Testis (tissue), 2 donors: ENCODE measurements at regions not wholly inside any gene's neighbourhood (a gene's known extent, or its start where the extent isn't known, plus 50 kb on each side); places are given as distances from the start of the nearest gene placed in this dataset.

ENCODE experiments used
- DNase-seq: peaks from one replicate; pipeline ENCODE4 v3.0.0-alpha.2; 2019
- H3K27ac ChIP-seq, 2 donors: fragments of 200-600 bp; sonication (generic); one replicate each; pipeline ENCODE4 v1.5.1; 2019
- H3K27me3 ChIP-seq: fragments of 200-600 bp; sonication (generic); one replicate; pipeline ENCODE4 v1.5.1; 2019
- H3K36me3 ChIP-seq: fragments of 200-600 bp; sonication (generic); one replicate; pipeline ENCODE4 v1.5.1; 2017; ENCODE audit warnings: low read depth; ENCODE audit errors: missing control alignments
- H3K4me1 ChIP-seq: fragments of 200-600 bp; sonication (generic); one replicate; pipeline ENCODE4 v1.5.1; 2019
- H3K4me3 ChIP-seq, 2 donors: fragments of 200-600 bp; sonication (generic); one replicate each; pipeline ENCODE4 v1.5.1; 2017 to 2019
- H3K9me3 ChIP-seq: fragments of 200-600 bp; sonication (generic); one replicate; pipeline ENCODE4 v1.5.1; 2017
- POLR2A ChIP-seq: fragments of 450-650 bp; IDR thresholded peaks from one replicate; pipeline ENCODE4 v1.6.1; 2017; ENCODE audit warnings: antibody characterized with exemption, mild to moderate bottlenecking, moderate library complexity
- WGBS, 2 donors: methylation state at CpG; one replicate each; pipeline ENCODE4 v1.1.5; 2018; 5-methylcytosine and 5-hydroxymethylcytosine counted together
- intact Hi-C: fragments of 100-400 bp; cut with DNase I; formaldehyde crosslinking; loops from one replicate; pipeline ENCODE4 v1.15.1; 2023; ENCODE audit warnings: low total_unique reads
- TF ChIP-seq, protein P1 (sequence below), 3 experiments: fragments of 450-650 bp in 2 of 3; fragments of 200-600 bp in 1 of 3; sonication (generic) in 1 of 3; IDR thresholded peaks; one replicate each; pipeline ENCODE4 v1.5.1; 2016 to 2019; ENCODE audit warnings: antibody characterized with exemption in 3 of 3, mild to moderate bottlenecking in 2 of 3, moderate library complexity in 1 of 3

DNA sequence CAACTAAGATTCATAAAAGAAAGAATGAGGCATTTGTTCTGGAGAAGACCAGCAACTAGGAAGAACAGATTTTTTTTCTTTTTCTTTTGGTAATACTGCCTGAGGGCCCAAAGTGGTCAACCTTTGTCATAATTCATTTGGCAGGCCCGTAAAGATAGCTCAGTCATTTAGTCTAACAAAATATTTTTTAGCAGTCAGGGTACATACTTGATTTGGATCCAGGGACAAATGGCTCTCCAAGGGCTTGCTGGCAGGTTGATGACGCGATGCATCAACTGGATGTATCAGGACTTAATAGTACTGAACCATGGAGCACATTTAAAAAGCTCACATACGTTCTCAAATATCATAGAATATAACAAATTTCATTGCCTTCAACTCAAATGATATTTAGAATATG is 203.4 kb upstream of the ZNF608 start:
- Histone ChIP-seq H3K4me3 (no peak overlapping the region), H3K27ac (no peak overlapping the region), H3K27me3 (no peaks in the 10 kb centered on the region), H3K9me3 (no peaks in the 10 kb centered on the region), H3K4me1 (no peaks in the 10 kb centered on the region), H3K36me3 (no peaks in the 10 kb centered on the region)
- DNase-seq: no peak
- WGBS, 2 donors: 75 to 78% methylated on average over 4 of the region's 4 CpGs
- intact Hi-C loops: no loop called here
- no peak for TF ChIP-seq POLR2A
- TF ChIP-seq, protein P1, sequence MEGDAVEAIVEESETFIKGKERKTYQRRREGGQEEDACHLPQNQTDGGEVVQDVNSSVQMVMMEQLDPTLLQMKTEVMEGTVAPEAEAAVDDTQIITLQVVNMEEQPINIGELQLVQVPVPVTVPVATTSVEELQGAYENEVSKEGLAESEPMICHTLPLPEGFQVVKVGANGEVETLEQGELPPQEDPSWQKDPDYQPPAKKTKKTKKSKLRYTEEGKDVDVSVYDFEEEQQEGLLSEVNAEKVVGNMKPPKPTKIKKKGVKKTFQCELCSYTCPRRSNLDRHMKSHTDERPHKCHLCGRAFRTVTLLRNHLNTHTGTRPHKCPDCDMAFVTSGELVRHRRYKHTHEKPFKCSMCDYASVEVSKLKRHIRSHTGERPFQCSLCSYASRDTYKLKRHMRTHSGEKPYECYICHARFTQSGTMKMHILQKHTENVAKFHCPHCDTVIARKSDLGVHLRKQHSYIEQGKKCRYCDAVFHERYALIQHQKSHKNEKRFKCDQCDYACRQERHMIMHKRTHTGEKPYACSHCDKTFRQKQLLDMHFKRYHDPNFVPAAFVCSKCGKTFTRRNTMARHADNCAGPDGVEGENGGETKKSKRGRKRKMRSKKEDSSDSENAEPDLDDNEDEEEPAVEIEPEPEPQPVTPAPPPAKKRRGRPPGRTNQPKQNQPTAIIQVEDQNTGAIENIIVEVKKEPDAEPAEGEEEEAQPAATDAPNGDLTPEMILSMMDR (IDR thresholded peaks at IDR 0.05): no peak

DNA sequence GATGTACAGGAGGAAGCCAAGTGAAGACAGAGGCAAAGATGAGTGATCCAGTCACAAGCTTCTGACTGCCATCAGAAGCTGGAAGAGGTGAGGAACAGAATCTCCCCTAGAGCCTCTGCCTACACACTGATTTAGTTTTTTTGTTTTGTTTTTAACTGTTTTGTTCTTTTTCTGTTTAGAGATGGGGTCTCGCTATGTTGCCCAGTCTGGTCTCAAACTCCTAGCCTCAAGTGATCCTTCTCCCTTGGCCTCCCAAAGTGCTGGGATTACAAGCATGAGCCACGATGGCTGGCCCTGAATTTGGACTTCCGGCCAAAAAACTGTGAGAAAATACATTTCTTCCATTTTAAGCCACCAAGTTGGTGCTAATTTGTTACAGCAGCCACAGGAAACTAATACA is 204.7 kb upstream of the ZNF608 start:
- no peak overlapping the region for H3K27ac ChIP-seq
- no peaks in the 10 kb centered on the region for H3K27me3 ChIP-seq
- intact Hi-C loops: no loop called here
- 95 to 99% methylated on average over 3 of the region's 3 CpGs for WGBS, 2 donors
- no peaks in the 10 kb centered on the region for H3K9me3 ChIP-seq
- TF ChIP-seq, protein P1 (IDR thresholded peaks at IDR 0.05): no peak
- no peak for TF ChIP-seq POLR2A
- no peaks in the 10 kb centered on the region for H3K36me3 ChIP-seq
- DNase-seq: no peak
- no peaks in the 10 kb centered on the region for H3K4me1 ChIP-seq
- H3K4me3 ChIP-seq: no peak overlapping the region

DNA sequence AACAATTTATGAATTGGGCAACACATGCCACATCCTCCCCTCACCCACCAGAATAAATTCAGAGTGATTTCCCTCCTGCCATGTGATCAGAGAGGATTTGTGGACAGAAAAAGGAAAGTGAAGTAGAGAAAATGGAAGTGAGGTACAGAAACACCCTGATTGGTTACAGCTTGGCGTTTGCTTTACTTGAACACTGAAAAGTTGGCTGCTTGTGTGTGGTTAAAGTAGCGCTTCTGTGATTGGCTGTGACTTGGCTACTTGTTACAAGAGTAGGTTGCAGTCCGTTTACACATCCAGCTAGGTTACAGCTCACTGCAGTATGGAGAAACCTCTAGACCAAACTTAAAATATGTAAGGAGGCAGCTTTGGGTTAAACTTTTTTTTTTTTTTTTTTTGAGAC is 205.2 kb upstream of the ZNF608 start:
- intact Hi-C loops: no loop called here
- WGBS, 2 donors: 87 to 90% methylated on average over 3 of the region's 3 CpGs
- H3K27ac ChIP-seq: no peak overlapping the region
- no peaks in the 10 kb centered on the region for H3K27me3 ChIP-seq
- TF ChIP-seq POLR2A: no peak
- TF ChIP-seq, protein P1 (IDR thresholded peaks at IDR 0.05): no peak
- no peak for DNase-seq
- no peaks in the 10 kb centered on the region for H3K36me3 ChIP-seq
- no peaks in the 10 kb centered on the region for H3K4me1 ChIP-seq
- H3K9me3 ChIP-seq: no peaks in the 10 kb centered on the region
- H3K4me3 ChIP-seq: no peak overlapping the region

DNA sequence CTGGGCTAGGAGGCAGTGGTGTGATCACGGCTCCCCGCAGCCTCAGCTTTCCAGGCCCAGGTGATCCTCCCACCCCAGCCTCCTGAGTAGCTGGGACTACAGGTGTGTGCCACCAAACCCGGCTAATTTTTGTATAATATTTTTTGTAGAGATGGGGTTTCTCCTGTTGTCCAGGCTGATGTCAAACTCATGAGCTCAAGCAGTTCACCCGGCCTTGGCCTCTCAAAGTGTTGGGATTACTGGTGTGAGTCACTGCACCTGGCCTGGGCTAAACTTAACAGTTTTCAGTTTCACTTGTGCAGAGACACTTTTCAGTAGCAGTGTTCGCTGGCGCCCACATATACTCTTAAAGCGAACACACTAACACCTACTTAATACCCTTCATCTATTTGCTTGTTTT is 205.6 kb upstream of the ZNF608 start:
- no peak for TF ChIP-seq POLR2A
- TF ChIP-seq, protein P1 (IDR thresholded peaks at IDR 0.05): no peak
- Histone ChIP-seq H3K27ac (no peak overlapping the region), H3K4me3 (no peak overlapping the region), H3K9me3 (no peaks in the 10 kb centered on the region), H3K27me3 (no peaks in the 10 kb centered on the region), H3K36me3 (no peaks in the 10 kb centered on the region), H3K4me1 (no peaks in the 10 kb centered on the region)
- intact Hi-C loops: no loop called here
- DNase-seq: no peak
- WGBS, 2 donors: 87 to 94% methylated on average over 7 of the region's 7 CpGs

DNA sequence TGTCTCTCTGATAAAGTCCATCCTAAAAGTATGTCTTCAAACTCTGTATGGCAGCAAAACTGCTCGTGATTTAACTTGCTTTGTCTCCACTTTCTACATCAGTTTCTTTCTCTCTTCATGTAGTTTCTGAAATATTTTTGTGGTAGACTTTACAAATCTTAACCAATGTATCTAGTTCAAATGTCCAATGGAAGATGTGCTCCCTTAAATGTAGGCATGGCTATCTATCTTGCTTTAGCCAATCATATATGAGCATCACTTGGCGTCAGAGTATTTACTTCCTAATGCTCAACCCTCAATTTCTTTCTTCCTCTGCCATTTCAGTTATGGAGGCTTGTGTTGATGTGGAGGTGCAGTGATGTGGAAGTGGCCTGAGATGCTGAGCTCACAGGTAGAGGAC is 206.1 kb upstream of the ZNF608 start:
- H3K27me3 ChIP-seq: no peaks in the 10 kb centered on the region
- no peak overlapping the region for H3K27ac ChIP-seq
- DNase-seq: no peak
- no peak overlapping the region for H3K4me3 ChIP-seq
- intact Hi-C loops: no loop called here
- H3K4me1 ChIP-seq: no peaks in the 10 kb centered on the region
- no peaks in the 10 kb centered on the region for H3K9me3 ChIP-seq
- WGBS, 2 donors: 90 to 94% methylated on average over 2 of the region's 2 CpGs
- no peaks in the 10 kb centered on the region for H3K36me3 ChIP-seq
- TF ChIP-seq POLR2A: no peak
- TF ChIP-seq, protein P1 (IDR thresholded peaks at IDR 0.05): no peak
